ENCODE measurements at regions not wholly inside any gene's neighbourhood (a gene's known extent, or its start where the extent isn't known, plus 50 kb on each side); places are given as distances from the start of the nearest gene placed in this dataset.

DNA sequence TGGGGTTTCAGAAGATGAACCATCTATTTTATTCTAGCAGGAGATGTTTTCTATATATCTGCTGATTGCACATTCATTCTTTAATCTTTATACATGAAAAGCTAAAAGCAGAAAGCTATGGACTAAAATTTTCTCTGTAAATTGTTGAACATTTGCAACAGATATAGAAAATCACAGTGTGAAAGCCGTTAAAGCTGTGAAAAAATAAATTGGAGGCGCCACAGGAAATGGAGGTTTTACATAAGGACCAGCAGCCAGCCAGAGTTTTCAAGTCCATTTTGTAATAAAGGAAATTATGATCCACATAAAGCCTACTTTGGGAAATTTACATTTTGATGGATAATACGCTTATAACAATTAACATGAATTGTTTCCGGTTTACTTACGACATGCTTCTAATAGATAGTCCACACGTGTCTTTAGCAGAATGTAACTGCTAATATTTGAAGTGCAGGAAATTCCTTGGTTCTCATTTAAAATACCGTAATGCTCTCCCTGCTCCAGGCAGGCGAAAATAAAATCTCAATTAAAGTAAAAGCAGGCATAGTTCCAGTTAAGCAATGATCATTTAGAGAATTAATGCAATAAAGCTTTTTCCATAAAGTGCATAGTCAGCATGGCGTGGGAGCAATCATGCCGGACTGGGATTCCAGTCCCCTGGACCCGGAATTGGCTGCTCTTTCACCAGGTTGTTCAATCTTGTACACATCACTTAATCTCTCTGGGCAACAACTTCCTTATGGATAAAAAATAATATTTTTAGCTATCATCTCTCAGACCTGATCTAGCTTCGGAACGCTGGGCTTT is 445.4 kb downstream of the ZNF608 start:
- TF ChIP-seq, protein P1, sequence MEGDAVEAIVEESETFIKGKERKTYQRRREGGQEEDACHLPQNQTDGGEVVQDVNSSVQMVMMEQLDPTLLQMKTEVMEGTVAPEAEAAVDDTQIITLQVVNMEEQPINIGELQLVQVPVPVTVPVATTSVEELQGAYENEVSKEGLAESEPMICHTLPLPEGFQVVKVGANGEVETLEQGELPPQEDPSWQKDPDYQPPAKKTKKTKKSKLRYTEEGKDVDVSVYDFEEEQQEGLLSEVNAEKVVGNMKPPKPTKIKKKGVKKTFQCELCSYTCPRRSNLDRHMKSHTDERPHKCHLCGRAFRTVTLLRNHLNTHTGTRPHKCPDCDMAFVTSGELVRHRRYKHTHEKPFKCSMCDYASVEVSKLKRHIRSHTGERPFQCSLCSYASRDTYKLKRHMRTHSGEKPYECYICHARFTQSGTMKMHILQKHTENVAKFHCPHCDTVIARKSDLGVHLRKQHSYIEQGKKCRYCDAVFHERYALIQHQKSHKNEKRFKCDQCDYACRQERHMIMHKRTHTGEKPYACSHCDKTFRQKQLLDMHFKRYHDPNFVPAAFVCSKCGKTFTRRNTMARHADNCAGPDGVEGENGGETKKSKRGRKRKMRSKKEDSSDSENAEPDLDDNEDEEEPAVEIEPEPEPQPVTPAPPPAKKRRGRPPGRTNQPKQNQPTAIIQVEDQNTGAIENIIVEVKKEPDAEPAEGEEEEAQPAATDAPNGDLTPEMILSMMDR (conservative IDR thresholded peaks at IDR 0.05; ENCODE audit: low read depth, low read length) = no peak
- TF ChIP-seq EZH2 (IDR thresholded peaks at IDR 0.05; ENCODE audit: borderline replicate concordance, low read depth, low read length, poor library complexity, severe bottlenecking) = no peak
